Adipocyte (in vitro differentiated cells): ENCODE measurements at regions not wholly inside any gene's neighbourhood (a gene's known extent, or its start where the extent isn't known, plus 50 kb on each side); places are given as distances from the start of the nearest gene placed in this dataset.

Source experiments
- DNase-seq: peaks from one replicate; pipeline ENCODE4 v3.0.0-alpha.2; 2015; ENCODE audit warnings: low read depth
- H3K27me3 ChIP-seq: replicated peaks from 2 replicates; pipeline ENCODE4 v1.7.0; 2013; ENCODE audit warnings: mild to moderate bottlenecking, low read length, moderate library complexity; ENCODE audit not compliant: control insufficient read depth, insufficient read depth
- H3K36me3 ChIP-seq: 2 replicates; pipeline ENCODE4 v1.7.0; 2013; ENCODE audit warnings: low read length, mild to moderate bottlenecking, moderate library complexity; ENCODE audit not compliant: control insufficient read depth, insufficient read depth, severe bottlenecking
- H3K4me1 ChIP-seq: 2 replicates; pipeline ENCODE4 v1.7.0; 2013; ENCODE audit warnings: mild to moderate bottlenecking, low read length, moderate library complexity; ENCODE audit not compliant: control insufficient read depth, insufficient read depth
- H3K4me3 ChIP-seq: 2 replicates; pipeline ENCODE4 v1.7.0; 2013; ENCODE audit warnings: mild to moderate bottlenecking, low read length, moderate library complexity
- H3K9ac ChIP-seq: 2 replicates; pipeline ENCODE4 v1.7.0; 2013; ENCODE audit warnings: mild to moderate bottlenecking, low read length, moderate library complexity
- H3K9me3 ChIP-seq: 2 replicates; pipeline ENCODE4 v1.7.0; 2013; ENCODE audit warnings: mild to moderate bottlenecking, low read length, moderate library complexity; ENCODE audit not compliant: control insufficient read depth

DNA sequence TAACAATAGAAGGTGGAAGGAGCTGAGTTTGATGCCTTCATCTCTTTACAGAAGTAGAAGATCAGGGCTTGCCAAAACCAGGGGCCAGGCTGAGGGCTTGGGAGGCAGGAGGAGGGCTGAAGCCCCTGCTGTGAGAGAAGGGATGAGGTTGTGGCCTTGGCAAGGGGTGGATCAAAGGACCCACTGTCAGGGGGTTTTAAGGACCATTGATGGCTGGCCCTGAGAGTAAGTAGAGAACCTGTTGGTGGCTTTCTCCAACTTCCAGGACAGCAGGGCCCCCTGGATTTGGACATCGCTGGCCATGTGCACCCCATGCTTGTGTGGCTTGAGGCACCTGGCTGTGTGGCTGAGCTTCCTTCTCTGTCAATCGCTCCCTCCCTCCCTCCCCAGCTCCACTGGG lies 927.7 kb downstream of the TBC1D22A start:
- Histone ChIP-seq H3K36me3 (no peaks in the 10 kb centered on the region), H3K4me1 (no peaks in the 10 kb centered on the region), H3K9me3 (peaks cover 13% of the 10 kb centered on the region), H3K9ac (no peak overlapping the region), H3K4me3 (no peak overlapping the region), H3K27me3 (no peaks in the 10 kb centered on the region)
- no peak for DNase-seq

DNA sequence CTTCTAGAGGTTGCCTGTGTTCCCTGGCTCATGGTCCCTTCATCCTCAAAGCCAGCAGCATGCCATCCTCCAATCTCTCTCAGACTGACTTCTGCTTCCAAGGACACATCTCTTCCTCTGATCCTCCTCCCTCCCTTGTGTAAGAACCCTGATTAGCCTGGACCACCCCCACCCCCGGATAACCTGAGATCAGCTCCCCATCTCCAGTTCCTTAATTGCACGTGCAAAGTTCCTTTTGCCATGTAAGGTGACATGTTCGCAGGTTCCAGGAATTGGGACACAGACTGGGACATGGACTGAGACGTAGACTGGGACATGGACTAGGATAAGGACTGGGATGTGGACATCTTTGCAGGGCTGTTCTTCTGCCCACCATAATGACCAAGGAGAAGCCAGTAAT lies 925.3 kb downstream of the TBC1D22A start:
- Histone ChIP-seq H3K27me3 (no peaks in the 10 kb centered on the region), H3K36me3 (no peaks in the 10 kb centered on the region), H3K4me1 (no peaks in the 10 kb centered on the region), H3K4me3 (no peak overlapping the region), H3K9ac (no peak overlapping the region), H3K9me3 (peaks cover 26% of the 10 kb centered on the region)
- DNase-seq = no peak

DNA sequence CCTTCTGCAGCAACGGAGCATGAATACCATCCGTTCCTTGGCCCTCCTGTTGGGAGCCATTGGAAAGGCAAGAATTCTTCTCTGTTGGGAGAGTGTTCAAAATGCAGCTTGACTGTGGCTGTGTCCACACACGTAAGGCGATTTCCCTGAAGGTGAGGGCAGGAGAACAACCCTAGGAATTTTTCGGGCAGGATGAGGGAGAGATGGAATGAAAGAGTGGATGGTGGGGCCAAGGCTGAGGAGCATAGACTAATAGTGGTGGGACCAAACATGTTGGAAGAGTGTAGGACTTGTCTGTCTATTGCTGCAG lies 924.9 kb downstream of the TBC1D22A start:
- peaks cover 26% of the 10 kb centered on the region for H3K9me3 ChIP-seq
- no peaks in the 10 kb centered on the region for H3K36me3 ChIP-seq
- H3K4me1 ChIP-seq = no peaks in the 10 kb centered on the region
- no peak overlapping the region for H3K9ac ChIP-seq
- DNase-seq = no peak
- no peaks in the 10 kb centered on the region for H3K27me3 ChIP-seq
- no peak overlapping the region for H3K4me3 ChIP-seq

DNA sequence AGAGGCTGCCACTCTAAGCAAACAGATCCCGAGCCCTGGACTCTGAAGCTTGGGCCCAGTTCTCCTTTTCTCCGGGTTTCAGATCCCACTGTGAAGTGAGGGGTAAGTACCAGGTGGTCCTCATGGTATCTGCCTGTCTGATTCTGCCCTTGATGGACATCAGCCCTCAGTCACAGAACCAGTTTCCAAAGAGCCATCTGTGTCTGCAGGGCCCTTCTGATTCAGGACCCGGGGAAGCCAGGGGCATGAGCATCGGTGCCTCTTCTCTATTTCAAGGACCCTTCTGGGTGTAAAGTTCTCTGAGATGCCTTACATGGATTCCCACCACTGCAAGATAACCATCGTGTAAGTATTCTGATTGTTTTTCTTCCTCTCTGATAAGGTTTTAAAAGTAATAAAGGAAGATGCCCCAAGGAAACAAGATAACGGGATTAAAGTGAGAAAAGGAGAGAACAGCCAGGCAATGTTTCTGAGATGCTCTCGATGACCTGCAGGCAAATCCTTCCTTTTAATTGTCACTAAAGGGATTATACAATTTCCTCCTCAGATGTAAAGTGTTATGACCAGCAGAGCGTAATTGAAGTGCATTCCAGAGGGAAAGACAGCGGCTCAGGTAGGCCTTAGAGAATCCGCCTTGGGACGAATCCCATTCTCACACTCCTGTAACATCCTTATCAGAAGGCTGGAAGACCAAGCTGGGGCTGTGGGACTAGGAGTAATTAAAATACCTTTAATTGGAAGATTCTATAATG lies 924.3 kb downstream of the TBC1D22A start:
- no peak overlapping the region for H3K4me3 ChIP-seq
- H3K36me3 ChIP-seq = no peaks in the 10 kb centered on the region
- peaks cover 26% of the 10 kb centered on the region for H3K9me3 ChIP-seq
- no peaks in the 10 kb centered on the region for H3K27me3 ChIP-seq
- DNase-seq = no peak
- H3K4me1 ChIP-seq = no peaks in the 10 kb centered on the region
- H3K9ac ChIP-seq = no peak overlapping the region

DNA sequence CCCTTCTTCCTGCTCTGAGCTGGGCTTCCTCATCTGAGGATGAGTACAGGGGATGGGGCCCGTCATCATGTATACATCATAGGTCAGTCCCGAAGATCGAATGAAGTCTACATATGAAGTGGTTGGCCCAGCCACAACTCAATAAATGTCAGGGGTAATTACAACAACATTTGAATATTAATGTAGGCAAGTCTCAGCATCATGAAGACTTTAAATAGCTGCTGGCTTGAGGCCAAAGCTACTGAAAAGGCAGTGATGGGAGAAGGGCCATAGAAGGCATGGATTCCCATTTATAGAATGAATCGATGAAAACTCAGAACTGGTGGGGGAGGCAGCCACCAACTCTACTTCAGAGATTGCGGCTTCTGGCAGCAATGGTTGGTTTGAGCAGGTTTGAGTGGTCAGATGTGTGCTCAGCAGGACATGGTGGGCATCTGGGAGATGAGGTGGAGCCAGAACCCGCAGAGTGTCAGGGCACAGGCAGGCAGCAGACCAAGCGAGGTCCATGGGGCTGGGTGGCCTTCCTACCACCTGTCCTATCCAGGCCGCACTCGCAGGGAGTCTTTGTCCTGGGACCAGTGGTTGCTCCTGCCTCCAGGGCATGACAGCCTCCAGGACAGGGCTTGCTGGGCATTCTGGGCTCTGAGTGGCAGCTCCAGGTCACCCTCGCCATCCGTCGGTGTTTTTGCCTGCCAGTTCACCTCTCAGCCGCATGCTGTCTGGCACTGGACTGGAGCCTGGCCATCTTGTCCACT lies 919.1 kb downstream of the TBC1D22A start:
- Histone ChIP-seq H3K27me3 (no peaks in the 10 kb centered on the region), H3K9me3 (peaks cover 21% of the 10 kb centered on the region), H3K9ac (no peak overlapping the region), H3K4me3 (no peak overlapping the region), H3K36me3 (no peaks in the 10 kb centered on the region), H3K4me1 (no peaks in the 10 kb centered on the region)
- DNase-seq = no peak

DNA sequence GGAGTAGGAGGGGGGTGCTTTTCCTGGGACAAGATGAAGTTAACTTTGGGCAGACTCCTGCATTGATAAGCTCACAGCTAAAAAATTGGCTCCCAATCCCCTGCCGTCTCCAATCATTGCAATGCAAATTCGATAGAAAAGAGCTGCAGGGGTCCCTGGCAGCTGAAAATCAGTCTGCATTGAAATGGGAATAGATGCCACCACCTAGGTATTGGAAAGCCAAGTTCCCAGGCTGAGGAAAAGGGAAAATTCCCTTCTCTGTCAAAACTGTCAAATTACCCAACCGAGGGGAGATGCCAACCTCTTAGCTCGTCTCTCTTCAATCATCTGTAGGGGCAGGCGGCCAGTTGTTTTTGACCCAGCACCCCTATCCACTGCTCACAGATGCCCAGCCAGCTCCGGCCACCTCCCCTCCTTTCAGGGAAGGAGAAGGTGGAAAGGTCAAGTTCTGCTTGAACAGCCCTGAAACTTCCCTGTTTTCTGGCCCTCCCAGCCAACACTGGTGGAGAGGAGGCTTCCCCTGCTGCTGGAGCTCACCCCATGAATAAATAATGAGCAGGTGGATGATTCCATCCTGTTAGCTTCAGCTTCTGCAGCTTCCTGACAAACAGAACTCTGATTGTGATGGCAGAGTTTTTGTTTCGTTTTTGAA lies 916.3 kb downstream of the TBC1D22A start:
- Histone ChIP-seq H3K4me1 (no peaks in the 10 kb centered on the region), H3K4me3 (no peak overlapping the region), H3K9me3 (peaks cover 15% of the 10 kb centered on the region), H3K9ac (no peak overlapping the region), H3K27me3 (no peaks in the 10 kb centered on the region), H3K36me3 (no peaks in the 10 kb centered on the region)
- no peak for DNase-seq

DNA sequence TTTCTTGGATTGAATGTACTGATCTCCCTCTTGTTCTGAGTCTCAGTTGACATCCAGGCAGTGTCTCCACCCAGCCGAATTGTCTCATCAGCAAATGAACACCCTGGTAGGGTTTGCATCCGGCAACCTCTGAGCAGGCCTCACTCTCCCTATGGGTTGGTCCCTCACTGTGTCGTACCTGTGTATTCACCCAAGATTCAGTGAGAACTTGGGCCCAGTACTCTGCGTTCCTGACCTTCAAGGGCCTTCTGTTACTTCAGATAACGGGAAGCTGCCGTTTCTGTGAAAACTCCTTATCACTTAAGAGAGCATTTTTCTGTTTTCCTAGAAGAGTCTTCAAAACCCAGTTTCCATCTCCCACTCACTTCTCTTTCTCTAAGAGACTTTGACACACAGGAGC lies 915.6 kb downstream of the TBC1D22A start:
- no peaks in the 10 kb centered on the region for H3K27me3 ChIP-seq
- peaks cover 8% of the 10 kb centered on the region for H3K9me3 ChIP-seq
- no peaks in the 10 kb centered on the region for H3K4me1 ChIP-seq
- no peak overlapping the region for H3K9ac ChIP-seq
- no peak overlapping the region for H3K4me3 ChIP-seq
- H3K36me3 ChIP-seq = no peaks in the 10 kb centered on the region
- DNase-seq = no peak

DNA sequence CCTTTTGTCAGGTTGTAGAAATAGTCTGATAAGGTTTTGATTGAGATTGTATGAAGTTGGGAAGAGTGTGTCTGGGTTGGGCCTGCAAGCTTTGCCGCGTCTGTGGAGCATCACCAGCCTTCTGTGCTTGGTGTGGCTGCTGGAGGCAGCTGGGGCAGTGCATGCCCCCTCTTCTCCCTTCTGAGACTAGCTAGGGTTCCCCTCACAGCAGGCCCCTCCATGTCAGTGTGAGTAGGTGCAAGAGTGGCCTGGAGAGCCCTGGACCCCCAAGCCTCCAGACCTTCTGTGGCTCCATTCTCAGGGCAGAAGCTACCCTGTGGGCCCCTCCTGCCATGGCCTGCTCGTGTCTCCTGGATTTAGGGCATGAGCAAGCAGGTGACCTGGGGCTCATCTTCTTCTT lies 914.2 kb downstream of the TBC1D22A start:
- H3K4me1 ChIP-seq = no peaks in the 10 kb centered on the region
- H3K9ac ChIP-seq = no peak overlapping the region
- no peak overlapping the region for H3K4me3 ChIP-seq
- DNase-seq = no peak
- no peaks in the 10 kb centered on the region for H3K27me3 ChIP-seq
- no peaks in the 10 kb centered on the region for H3K36me3 ChIP-seq
- H3K9me3 ChIP-seq = peaks cover 6% of the 10 kb centered on the region

DNA sequence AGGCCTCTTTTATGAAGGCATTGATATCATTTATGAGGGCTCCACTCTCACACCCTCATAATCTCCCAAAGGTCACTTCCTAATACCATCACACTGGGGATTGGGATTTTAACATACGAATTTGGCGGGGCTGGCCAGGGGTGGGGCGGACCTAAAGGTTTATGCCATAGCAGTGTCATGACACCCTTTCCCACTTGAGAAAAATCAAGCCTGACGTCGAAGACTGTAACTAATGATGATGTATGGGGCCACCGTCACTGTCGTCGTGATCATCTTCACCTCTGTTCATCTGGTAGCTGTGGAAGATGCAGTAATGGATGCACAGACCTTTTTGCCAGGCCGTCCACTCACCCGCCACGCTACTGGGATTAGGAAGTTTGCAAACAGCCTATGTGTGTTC lies 912.1 kb downstream of the TBC1D22A start:
- H3K9me3 ChIP-seq = no peaks in the 10 kb centered on the region
- DNase-seq = no peak
- no peaks in the 10 kb centered on the region for H3K4me1 ChIP-seq
- H3K27me3 ChIP-seq = no peaks in the 10 kb centered on the region
- H3K36me3 ChIP-seq = no peaks in the 10 kb centered on the region
- H3K9ac ChIP-seq = no peak overlapping the region
- H3K4me3 ChIP-seq = no peak overlapping the region

DNA sequence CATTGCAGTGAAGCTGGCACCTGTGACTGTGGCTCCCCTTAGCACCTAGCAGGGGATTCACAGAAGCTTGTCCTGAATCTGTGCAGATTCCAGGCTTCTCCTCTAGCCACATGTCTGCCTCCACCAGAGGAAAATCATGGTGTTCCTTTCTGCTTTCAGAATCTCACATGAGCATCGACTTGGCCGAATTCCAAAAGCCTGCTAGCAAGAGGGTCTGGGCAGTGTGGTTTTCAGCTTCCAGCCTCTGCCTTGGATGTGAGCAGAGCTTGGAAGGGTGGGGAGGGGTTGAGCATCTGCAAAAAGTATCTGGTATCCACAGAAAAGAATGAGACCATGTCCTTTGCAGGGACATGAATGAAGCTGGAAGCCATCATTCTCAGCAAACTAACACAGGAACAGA lies 911.1 kb downstream of the TBC1D22A start:
- DNase-seq = no peak
- Histone ChIP-seq H3K36me3 (no peaks in the 10 kb centered on the region), H3K27me3 (no peaks in the 10 kb centered on the region), H3K9ac (no peak overlapping the region), H3K4me3 (no peak overlapping the region), H3K4me1 (no peaks in the 10 kb centered on the region), H3K9me3 (no peaks in the 10 kb centered on the region)

DNA sequence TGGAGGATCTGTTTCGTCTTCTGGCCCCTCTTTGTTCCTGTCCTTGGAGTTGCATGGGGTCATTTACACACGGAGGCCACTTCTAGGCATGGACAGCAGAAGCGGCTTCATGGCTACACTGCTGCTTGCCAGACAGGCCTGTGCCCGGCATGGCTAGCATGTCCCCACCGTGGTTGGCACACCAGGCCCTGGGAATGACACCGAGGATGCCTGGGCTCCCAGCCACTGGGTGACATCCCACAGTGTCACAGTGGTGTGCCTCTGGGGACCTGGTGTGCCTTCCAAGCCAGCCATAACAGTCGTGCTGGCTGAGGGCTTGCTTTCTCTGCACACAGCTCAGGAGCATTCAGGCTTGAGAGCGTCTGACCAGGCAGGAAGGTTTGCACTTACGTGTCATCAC lies 910.1 kb downstream of the TBC1D22A start:
- DNase-seq = no peak
- no peak overlapping the region for H3K9ac ChIP-seq
- no peaks in the 10 kb centered on the region for H3K9me3 ChIP-seq
- no peaks in the 10 kb centered on the region for H3K4me1 ChIP-seq
- H3K4me3 ChIP-seq = no peak overlapping the region
- no peaks in the 10 kb centered on the region for H3K27me3 ChIP-seq
- no peaks in the 10 kb centered on the region for H3K36me3 ChIP-seq
